ENCODE measurements at regions not wholly inside any gene's neighbourhood (a gene's known extent, or its start where the extent isn't known, plus 50 kb on each side); places are given as distances from the start of the nearest gene placed in this dataset.

- H4K5ac ChIP-seq (ENCODE audit: insufficient read length, low read depth, low read length) = no peak overlapping the region
- no peak for TF ChIP-seq CTCF (conservative IDR thresholded peaks at IDR 0.05)
- H3K4ac ChIP-seq (ENCODE audit: low read depth, low read length) = no peak overlapping the region
- no peak overlapping the region for H3K4me3 Mint-ChIP-seq
- no peaks in the 10 kb centered on the region for H3K23me2 ChIP-seq (ENCODE audit: insufficient read length, low read depth, low read length, poor library complexity, severe bottlenecking)
- H2BK120ac ChIP-seq (ENCODE audit: low read depth, low read length, poor library complexity, severe bottlenecking) = no peak overlapping the region
- H4K20me1 ChIP-seq (ENCODE audit: control insufficient read depth, insufficient read depth, insufficient read length) = no peaks in the 10 kb centered on the region
- DNase-seq = no peak
- no peaks in the 10 kb centered on the region for H3K27me3 Mint-ChIP-seq (ENCODE audit: low read depth)
- H3K27ac ChIP-seq (ENCODE audit: insufficient read length, low read depth, low read length) = no peak overlapping the region
- H4K91ac ChIP-seq (ENCODE audit: insufficient read length, low read depth, low read length) = no peak overlapping the region
- no CpG with 5 or more reads among the region's 2 CpGs for WGBS (ENCODE audit: extremely low coverage, insufficient read length, low lambda C conversion rate)
- H3K79me2 ChIP-seq (ENCODE audit: insufficient read depth, low read length) = no peaks in the 10 kb centered on the region
- no peak overlapping the region for H2AFZ ChIP-seq (ENCODE audit: low read length)
- H2AK5ac ChIP-seq (ENCODE audit: insufficient read length, low read length) = no peak overlapping the region
- no peak overlapping the region for H2BK15ac ChIP-seq (ENCODE audit: low read depth, low read length)
- no peaks in the 10 kb centered on the region for H3K4me1 ChIP-seq (ENCODE audit: insufficient read depth, low read length)
- no peaks in the 10 kb centered on the region for H3K27me3 ChIP-seq (ENCODE audit: insufficient read depth, low read length)
- no peak overlapping the region for H3K4me2 ChIP-seq (ENCODE audit: insufficient read depth, insufficient read length, low read length)
- H3K9me3 Mint-ChIP-seq = no peaks in the 10 kb centered on the region
- 0 out of 4 replicates have a peak, but pooled peaks cover 0 to 3% of the 10 kb centered on the region in 2 experiments for H3K4me1 Mint-ChIP-seq
- H2BK12ac ChIP-seq (ENCODE audit: insufficient read length, low read depth, low read length) = no peak overlapping the region
- no peaks in the 10 kb centered on the region for H3K9me3 ChIP-seq (ENCODE audit: control insufficient read depth, low read depth, low read length)
- H2BK5ac ChIP-seq (ENCODE audit: insufficient read length, low read length) = no peak overlapping the region
- no peak overlapping the region for H3K27ac Mint-ChIP-seq
- no peak overlapping the region for H3K56ac ChIP-seq (ENCODE audit: insufficient read length, low read depth, low read length)
- no peak overlapping the region for H3K9ac ChIP-seq (ENCODE audit: extremely low read depth, insufficient read length, low read length)
- no peak overlapping the region for H3K18ac ChIP-seq (ENCODE audit: insufficient read length, low read depth, low read length)
- no peaks in the 10 kb centered on the region for H3K36me3 Mint-ChIP-seq (ENCODE audit: insufficient read depth in 1 of 3, low read depth in 3 of 3)
- H4K8ac ChIP-seq (replicated peaks; ENCODE audit: insufficient read length, low read depth, low read length) = no peak overlapping the region
- no peak overlapping the region for H3K23ac ChIP-seq (ENCODE audit: insufficient read length, low read depth, low read length)
- no peaks in the 10 kb centered on the region for H3K79me1 ChIP-seq (ENCODE audit: insufficient read depth, low read depth, low read length, poor library complexity, severe bottlenecking)
- no peak overlapping the region for H3K14ac ChIP-seq (ENCODE audit: insufficient read depth, low read length)
- no peak overlapping the region for H3T11ph ChIP-seq (ENCODE audit: low read length)
- H2BK20ac ChIP-seq (ENCODE audit: low read depth, low read length, poor library complexity, severe bottlenecking) = no peak overlapping the region
These were observed 1353.1 kb downstream of the ZPLD1 start for GRCh38 chr3:103787879-103788278.
